ENCODE measurements at regions not wholly inside any gene's neighbourhood (a gene's known extent, or its start where the extent isn't known, plus 50 kb on each side); places are given as distances from the start of the nearest gene placed in this dataset.

GRCh38 chr4:110916505-110916904, 293.6 kb upstream of the PITX2 start:
- peaks cover 17% of the 10 kb centered on the region for H3K4me1 ChIP-seq
- H3K27me3 ChIP-seq (replicated peaks; ENCODE audit: control insufficient read depth, insufficient read depth, low read length) = no peaks in the 10 kb centered on the region
- no TSS peak for BruUV-seq (replicated peaks)
- H3K36me3 ChIP-seq (ENCODE audit: control insufficient read depth, insufficient read depth, low read length) = no peaks in the 10 kb centered on the region
- Mint-ChIP-seq H3K27ac (ENCODE audit: unreplicated experiment) (no peak overlapping the region), H3K4me3 (ENCODE audit: unreplicated experiment) (no peak overlapping the region), H3K4me1 (ENCODE audit: low read depth, unreplicated experiment) (peaks cover 5% of the 10 kb centered on the region), H3K27me3 (ENCODE audit: insufficient read depth, unreplicated experiment) (no peaks in the 10 kb centered on the region), H3K9me3 (ENCODE audit: unreplicated experiment) (peaks cover 10% of the 10 kb centered on the region), H3K36me3 (ENCODE audit: insufficient read depth, unreplicated experiment) (no peaks in the 10 kb centered on the region)
- no peaks in the 10 kb centered on the region for H3K9me3 ChIP-seq
- H3K4me3 ChIP-seq (ENCODE audit: low read depth, low read length) = no peak overlapping the region
- POLR2A ChIA-PET = no interaction called here
- CTCF ChIA-PET = no interaction called here
- DNase-seq = no peak
- intact Hi-C loops (cut with micrococcal nuclease; ENCODE audit: unreplicated experiment) = loop anchor here (5.0 kb wide), 1 partner anchor 36 kb away; no protein-coding TSS in a partner anchor
- TF ChIP-seq CTCF (IDR thresholded peaks at IDR 0.05; ENCODE audit: insufficient read depth in 1 of 2, low read depth in 1 of 2, low read length in 1 of 2, severe bottlenecking in 1 of 2, unreplicated experiment in 1 of 2) = no peak

GRCh38 chr4:110917835-110918234, 295.0 kb upstream of the PITX2 start:
- peaks cover 10% of the 10 kb centered on the region for H3K9me3 Mint-ChIP-seq (ENCODE audit: unreplicated experiment)
- no peak for DNase-seq
- no TSS peak for BruUV-seq (replicated peaks)
- Histone ChIP-seq H3K27me3 (replicated peaks; ENCODE audit: control insufficient read depth, insufficient read depth, low read length) (no peaks in the 10 kb centered on the region), H3K36me3 (ENCODE audit: control insufficient read depth, insufficient read depth, low read length) (no peaks in the 10 kb centered on the region), H3K9me3 (no peaks in the 10 kb centered on the region), H3K4me3 (ENCODE audit: low read depth, low read length) (no peak overlapping the region), H3K4me1 (peaks cover 22% of the 10 kb centered on the region)
- intact Hi-C loops (cut with micrococcal nuclease; ENCODE audit: unreplicated experiment) = loop anchor here (1.0 to 5.0 kb wide), 3 partner anchors 9 to 34 kb away; no protein-coding TSS in a partner anchor
- H3K4me1 Mint-ChIP-seq (ENCODE audit: low read depth, unreplicated experiment) = peaks cover 5% of the 10 kb centered on the region
- ChIA-PET CTCF (no interaction called here), POLR2A (interaction anchor here (0.8 kb wide), 1 partner anchor 9 kb away, joined by 4 read pairs; no protein-coding TSS in a partner anchor)
- no peaks in the 10 kb centered on the region for H3K36me3 Mint-ChIP-seq (ENCODE audit: insufficient read depth, unreplicated experiment)
- H3K27ac Mint-ChIP-seq (ENCODE audit: unreplicated experiment) = no peak overlapping the region
- no peak for TF ChIP-seq CTCF (IDR thresholded peaks at IDR 0.05; ENCODE audit: insufficient read depth in 1 of 2, low read depth in 1 of 2, low read length in 1 of 2, severe bottlenecking in 1 of 2, unreplicated experiment in 1 of 2)
- H3K4me3 Mint-ChIP-seq (ENCODE audit: unreplicated experiment) = no peak overlapping the region
- no peaks in the 10 kb centered on the region for H3K27me3 Mint-ChIP-seq (ENCODE audit: insufficient read depth, unreplicated experiment)

- no peak overlapping the region for H3K4me3 ChIP-seq (ENCODE audit: low read depth, low read length)
- H3K4me1 ChIP-seq = peaks cover 42% of the 10 kb centered on the region
- Mint-ChIP-seq H3K36me3 (ENCODE audit: insufficient read depth, unreplicated experiment) (no peaks in the 10 kb centered on the region), H3K27ac (ENCODE audit: unreplicated experiment) (no peak overlapping the region), H3K4me1 (ENCODE audit: low read depth, unreplicated experiment) (peaks cover 16% of the 10 kb centered on the region), H3K27me3 (ENCODE audit: insufficient read depth, unreplicated experiment) (no peaks in the 10 kb centered on the region), H3K9me3 (ENCODE audit: unreplicated experiment) (peaks cover 10% of the 10 kb centered on the region), H3K4me3 (ENCODE audit: unreplicated experiment) (no peak overlapping the region)
- intact Hi-C loops (cut with micrococcal nuclease; ENCODE audit: unreplicated experiment) = no loop called here
- no peaks in the 10 kb centered on the region for H3K9me3 ChIP-seq
- H3K27me3 ChIP-seq (replicated peaks; ENCODE audit: control insufficient read depth, insufficient read depth, low read length) = no peaks in the 10 kb centered on the region
- ChIA-PET CTCF (no interaction called here), POLR2A (no interaction called here)
- DNase-seq = no peak
- BruUV-seq (replicated peaks) = no TSS peak
- TF ChIP-seq CTCF (IDR thresholded peaks at IDR 0.05; ENCODE audit: insufficient read depth in 1 of 2, low read depth in 1 of 2, low read length in 1 of 2, severe bottlenecking in 1 of 2, unreplicated experiment in 1 of 2) = no peak
- no peaks in the 10 kb centered on the region for H3K36me3 ChIP-seq (ENCODE audit: control insufficient read depth, insufficient read depth, low read length)
Observed at GRCh38 chr4:110920990-110921389, 298.1 kb upstream of the PITX2 start.
